Activated CD4-positive, alpha-beta T cell treated with anti-CD3 and anti-CD28 coated beads, Interleukin-2, amount 50 U/mL, for 48 hours (primary cell): ENCODE measurements at regions not wholly inside any gene's neighbourhood (a gene's known extent, or its start where the extent isn't known, plus 50 kb on each side); places are given as distances from the start of the nearest gene placed in this dataset.
"Not testable (repeated sequence)": the region's sequence is repeated elsewhere in the genome, so short reads cannot be mapped to it uniquely, and the experiment has no call there.

Experiments
- DNase-seq, 2 experiments: peaks; one replicate each; pipeline ENCODE4 v3.0.0-alpha.2; 2020

GRCh38 chr6:147933224-147933623, 409.4 kb upstream of the SASH1 start:
- no peak for DNase-seq

GRCh38 chr6:147935656-147936055, 407.0 kb upstream of the SASH1 start:
- no peak for DNase-seq

DNA sequence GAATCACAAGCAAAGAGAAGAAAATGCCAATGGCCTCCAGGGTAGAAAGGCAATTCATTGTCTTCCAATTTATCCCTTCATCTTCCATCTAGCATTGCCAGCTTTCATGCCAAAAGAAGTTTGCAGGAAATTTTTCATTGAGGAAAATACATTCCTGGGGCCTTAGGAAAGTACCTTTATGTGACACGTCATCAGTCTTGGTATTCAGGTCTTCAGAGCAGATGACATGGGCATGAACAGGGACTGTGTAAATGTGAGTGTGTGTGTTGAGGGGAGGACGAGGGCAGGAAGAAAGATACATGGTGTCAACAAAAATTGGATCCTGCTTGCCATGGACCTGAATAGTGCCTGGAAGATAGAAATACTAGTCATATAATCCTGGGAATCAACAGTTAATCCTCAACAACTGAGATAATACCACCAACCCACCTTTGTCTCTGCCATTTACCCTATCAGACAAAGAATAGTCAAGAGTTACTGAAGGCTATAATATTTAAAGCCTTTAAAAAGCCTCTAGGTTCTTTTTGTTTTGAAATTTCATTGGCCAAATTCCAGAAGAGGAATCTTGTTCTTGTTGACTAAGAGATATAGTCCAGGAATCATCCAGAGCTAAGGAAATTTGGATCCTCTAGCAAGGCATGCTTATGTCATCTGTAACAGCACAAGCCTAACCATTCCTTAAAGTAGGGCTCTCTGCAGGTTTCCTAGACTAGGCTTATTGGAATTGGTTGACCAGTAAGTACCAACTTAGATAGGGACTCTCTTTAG, 405.8 kb upstream of the SASH1 start:
- no peak for DNase-seq

- DNase-seq = no peak
Observed at GRCh38 chr6:147941143-147941542, 401.5 kb upstream of the SASH1 start.

DNA sequence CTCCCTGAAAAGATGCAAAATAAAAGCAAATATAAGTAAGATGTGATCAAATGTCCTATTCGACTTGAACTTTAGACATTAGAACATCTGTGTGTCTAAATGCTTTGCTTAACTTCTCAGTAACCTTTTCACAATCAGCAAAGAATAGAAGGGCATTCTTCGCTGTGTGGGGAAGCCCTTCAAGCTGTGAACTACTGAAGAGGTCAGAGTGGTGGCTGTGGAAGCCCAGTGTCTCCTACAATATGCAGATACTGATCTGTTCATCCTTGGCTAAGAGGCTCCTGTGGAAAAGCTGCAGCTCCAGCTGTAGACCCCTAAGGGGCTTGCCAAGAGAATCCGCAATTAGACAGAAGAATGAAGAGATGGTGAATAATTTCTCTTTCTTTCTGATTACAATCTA, 400.3 kb upstream of the SASH1 start:
- no peak for DNase-seq

DNA sequence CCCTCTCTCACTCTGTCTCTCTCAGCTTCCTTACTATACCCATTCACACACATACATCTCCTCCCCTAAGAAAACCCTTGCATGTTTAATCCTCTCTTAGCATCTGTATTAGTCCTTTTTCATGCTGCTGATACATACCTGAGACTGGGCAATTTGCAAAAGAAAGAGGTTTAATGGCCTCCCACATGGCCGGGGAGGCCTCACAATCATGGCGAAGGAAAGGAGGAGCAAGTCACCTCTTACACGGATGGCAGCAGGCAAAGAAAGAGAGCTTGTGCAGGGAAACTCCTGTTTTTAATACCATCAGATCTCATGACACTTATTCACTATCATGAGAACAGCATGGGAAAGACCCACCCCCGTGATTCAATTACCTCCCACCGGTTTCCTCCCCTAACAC, 398.5 kb upstream of the SASH1 start:
- no peak for DNase-seq

GRCh38 chr6:147947521-147947920, 395.1 kb upstream of the SASH1 start:
- no peak for DNase-seq

- DNase-seq = no peak
Observed at GRCh38 chr6:147949981-147950622, 392.5 kb upstream of the SASH1 start.

DNA sequence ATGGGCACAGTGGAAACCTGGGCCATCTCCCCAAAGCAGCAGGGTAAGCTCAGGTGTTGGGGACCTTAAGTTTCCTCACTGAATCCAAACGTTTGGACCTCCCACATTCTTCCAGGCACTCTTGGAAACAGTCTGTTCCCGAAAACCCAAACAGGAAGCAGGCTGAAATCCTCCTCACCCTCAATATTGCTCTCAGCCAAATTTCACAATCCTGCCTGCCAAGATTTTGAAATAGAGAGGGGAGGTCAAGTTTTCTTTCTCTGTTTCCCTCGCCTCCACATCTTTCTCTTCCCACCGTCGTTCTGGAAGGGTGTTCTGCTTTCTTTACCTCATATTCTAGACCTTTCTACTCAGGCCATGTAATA, 392.0 kb upstream of the SASH1 start:
- DNase-seq = no peak

DNA sequence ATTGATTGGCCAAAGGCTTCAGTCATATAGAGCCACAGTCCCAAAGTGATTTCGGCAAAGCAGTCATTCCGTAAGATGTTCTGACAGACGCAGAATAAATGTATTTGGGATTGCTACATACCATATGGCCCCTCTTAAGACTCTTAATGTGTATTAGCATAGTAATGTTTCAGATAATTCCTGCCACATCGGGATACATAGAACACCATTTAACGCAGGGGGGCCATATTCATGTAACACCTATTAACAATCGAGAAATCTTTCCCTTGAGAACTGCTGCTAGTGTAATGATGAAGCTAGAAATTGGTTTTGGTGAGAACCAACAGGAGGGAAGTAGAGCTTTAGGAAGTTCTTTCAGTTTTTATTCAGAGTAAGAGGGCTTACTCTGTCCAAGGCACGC, 390.9 kb upstream of the SASH1 start:
- no peak for DNase-seq

GRCh38 chr6:147954938-147955337, 387.7 kb upstream of the SASH1 start:
- no peak for DNase-seq

- no peak for DNase-seq
Observed at GRCh38 chr6:147958683-147959082, 384.0 kb upstream of the SASH1 start.

DNA sequence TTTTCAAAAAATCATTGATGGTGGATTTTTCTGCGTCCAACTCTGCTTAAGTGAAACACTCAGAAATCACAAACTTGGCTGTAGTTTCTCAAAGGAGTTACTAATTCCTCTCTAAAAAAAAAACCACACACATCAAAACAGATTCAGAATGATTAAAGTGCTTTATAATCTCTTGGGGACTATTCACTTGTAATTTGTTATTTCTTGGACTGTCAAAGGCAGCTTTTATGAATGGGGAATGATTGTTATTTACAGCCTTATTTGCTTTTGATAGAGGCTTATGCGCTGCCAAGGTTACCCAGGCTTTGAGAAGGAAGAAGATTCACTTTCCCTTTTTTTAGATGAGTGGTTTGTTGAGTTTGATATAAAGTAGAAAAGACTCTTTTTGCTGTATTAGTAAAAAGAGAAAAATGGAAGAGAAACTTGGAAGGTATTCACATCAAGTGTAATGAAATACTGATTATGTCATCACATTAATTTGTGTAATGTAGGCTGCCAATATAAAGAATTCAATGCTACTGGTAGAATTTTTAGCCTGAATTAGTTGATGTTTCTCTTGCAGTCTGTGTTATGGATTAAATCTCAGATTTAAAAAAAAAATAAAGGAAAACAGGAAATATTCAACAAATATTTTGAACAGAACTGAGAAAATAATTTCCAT, 381.0 kb upstream of the SASH1 start:
- no peak for DNase-seq

GRCh38 chr6:147965448-147965847, 377.2 kb upstream of the SASH1 start:
- DNase-seq = not testable (repeated sequence)

DNA sequence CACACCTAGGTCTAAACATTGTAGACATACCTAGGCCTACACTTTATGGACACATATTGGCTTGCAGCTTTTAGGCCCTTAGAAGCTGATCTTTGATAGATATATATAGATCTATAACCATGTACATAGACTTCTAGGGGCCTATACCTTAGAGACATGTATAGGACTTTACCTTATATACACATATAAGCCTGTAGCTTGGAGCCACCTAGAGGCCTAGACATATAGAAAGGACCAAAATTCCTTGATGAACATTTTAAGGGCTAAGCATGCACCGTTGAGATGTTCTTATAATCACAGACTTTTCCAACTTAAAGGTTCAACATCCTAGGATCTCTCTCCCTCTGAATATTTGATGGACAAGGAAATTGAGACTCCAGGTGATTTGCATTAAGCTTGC, 371.7 kb upstream of the SASH1 start:
- no peak for DNase-seq

- DNase-seq = no peak
Observed at GRCh38 chr6:147972448-147972847, 370.2 kb upstream of the SASH1 start.

DNA sequence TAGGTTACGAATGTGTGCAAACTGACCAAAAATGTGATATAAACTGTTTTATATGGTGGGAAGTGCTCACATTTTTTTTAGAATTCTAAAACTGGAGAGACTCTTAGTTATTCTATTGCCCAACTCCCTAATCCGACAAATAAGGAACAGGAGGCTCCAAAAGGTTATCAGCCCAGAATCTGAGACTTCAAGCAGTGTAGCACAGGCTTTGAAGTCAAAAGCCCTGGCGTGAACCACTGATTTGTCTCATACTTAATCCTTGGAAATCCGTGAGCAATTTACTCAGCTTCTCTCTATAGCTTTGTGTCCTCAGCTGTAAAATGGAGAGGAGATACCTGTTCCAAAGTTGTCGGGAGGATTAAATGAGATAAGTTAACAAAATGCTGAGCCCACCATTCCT, 368.8 kb upstream of the SASH1 start:
- no peak for DNase-seq

DNA sequence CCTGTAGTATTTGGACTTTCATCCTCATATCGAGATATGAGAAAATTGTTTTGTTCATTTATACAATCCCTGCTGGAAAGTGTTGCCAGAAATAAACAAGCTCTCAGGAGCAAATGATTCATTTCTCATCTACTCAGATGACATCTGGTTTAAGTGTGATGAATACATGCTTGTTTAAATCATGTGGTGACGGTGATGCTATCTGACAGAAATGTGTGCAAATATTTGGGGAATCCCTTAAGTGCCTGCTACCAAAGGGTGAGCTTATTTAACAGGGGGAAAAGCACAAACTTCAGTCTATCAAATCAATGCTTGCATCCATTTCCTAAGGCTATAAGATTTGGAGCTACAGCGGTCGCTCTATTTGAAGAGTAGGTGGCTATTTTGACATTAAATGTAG, 368.3 kb upstream of the SASH1 start:
- no peak for DNase-seq

- DNase-seq = no peak
Observed at GRCh38 chr6:147977851-147978465, 364.7 kb upstream of the SASH1 start.

GRCh38 chr6:147979966-147980365, 362.7 kb upstream of the SASH1 start:
- no peak for DNase-seq

DNA sequence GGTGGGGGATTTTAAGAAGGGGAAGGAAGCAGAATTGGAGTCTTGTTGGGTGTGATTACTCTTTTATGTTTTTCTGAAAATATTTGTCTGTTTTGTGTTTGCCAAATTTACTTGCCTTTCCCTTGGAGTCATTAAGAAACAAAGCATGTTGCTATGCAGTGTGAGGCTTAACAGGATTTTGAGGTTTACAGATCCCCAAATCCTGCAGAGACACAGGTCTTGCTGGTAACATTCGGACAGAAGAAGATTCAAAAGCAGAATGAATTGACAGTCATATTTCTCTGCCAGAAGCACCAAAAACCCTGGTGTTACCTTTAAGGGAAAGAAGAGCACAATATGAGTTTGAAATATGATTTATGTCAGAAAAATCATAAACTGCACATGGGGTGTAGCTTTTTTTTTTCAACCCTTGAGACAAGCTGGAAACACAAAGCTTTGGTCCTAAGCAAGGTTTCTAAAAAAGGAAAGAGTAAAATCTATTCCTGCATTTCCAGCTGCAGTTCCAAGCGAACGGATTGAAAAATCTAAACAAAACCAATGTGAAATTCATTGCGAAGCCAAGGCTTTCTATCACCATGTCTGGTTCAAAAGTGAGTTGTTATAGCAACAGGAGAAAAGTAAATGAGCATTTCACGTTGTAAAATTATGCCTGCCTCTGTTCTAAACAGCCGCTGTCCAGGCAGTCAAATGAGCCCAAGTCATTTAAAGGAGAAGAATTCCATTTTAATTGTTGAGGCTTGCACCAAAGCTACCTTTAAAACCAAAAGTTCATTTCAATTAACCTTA, 358.9 kb upstream of the SASH1 start:
- no peak for DNase-seq

- no peak for DNase-seq
Observed at GRCh38 chr6:147986846-147987245, 355.8 kb upstream of the SASH1 start.

- no peak for DNase-seq
Observed at GRCh38 chr6:147990159-147990558, 352.5 kb upstream of the SASH1 start.
